Ishikawa (cell line): ENCODE measurements at regions not wholly inside any gene's neighbourhood (a gene's known extent, or its start where the extent isn't known, plus 50 kb on each side); places are given as distances from the start of the nearest gene placed in this dataset.

Source experiments
- CEBPB ChIP-seq: IDR thresholded peaks from 2 replicates; pipeline ENCODE4 v1.6.1; 2012
- CREB1 ChIP-seq: IDR thresholded peaks from 2 replicates; pipeline ENCODE4 v1.6.1; 2012; ENCODE audit warnings: low read depth
- EGR1 ChIP-seq: IDR thresholded peaks from 2 replicates; pipeline ENCODE4 v1.6.1; 2012
- EP300 ChIP-seq: IDR thresholded peaks from 2 replicates; pipeline ENCODE4 v1.6.1; 2012; ENCODE audit warnings: borderline replicate concordance
- FOXM1 ChIP-seq: IDR thresholded peaks from 2 replicates; pipeline ENCODE4 v1.6.1; 2012; ENCODE audit warnings: low read depth, borderline replicate concordance
- NFIC ChIP-seq: IDR thresholded peaks from 2 replicates; pipeline ENCODE4 v1.6.1; 2012
- RAD21 ChIP-seq: IDR thresholded peaks from 2 replicates; pipeline ENCODE4 v1.6.1; 2012; ENCODE audit warnings: low read depth
- TAF1 ChIP-seq: IDR thresholded peaks from 2 replicates; pipeline ENCODE4 v1.6.1; 2012; ENCODE audit warnings: low read depth, mild to moderate bottlenecking
- TCF12 ChIP-seq: IDR thresholded peaks from 2 replicates; pipeline ENCODE4 v1.6.1; 2012; ENCODE audit warnings: low read depth
- TEAD4 ChIP-seq: IDR thresholded peaks from 2 replicates; pipeline ENCODE4 v1.6.1; 2012
- YY1 ChIP-seq: IDR thresholded peaks from 2 replicates; pipeline ENCODE4 v1.6.1; 2012; ENCODE audit warnings: low read depth
- ZBTB7A ChIP-seq: IDR thresholded peaks from 2 replicates; pipeline ENCODE4 v1.6.1; 2012; ENCODE audit warnings: low read depth
- TF ChIP-seq, protein P1 (sequence below): IDR thresholded peaks from 2 replicates; pipeline ENCODE4 v1.6.1; 2012
- TF ChIP-seq, protein P2 (sequence below): IDR thresholded peaks from 2 replicates; pipeline ENCODE4 v1.6.1; 2012; ENCODE audit warnings: low read depth, mild to moderate bottlenecking
- TF ChIP-seq, protein P3 (sequence below): IDR thresholded peaks from 2 replicates; pipeline ENCODE4 v1.6.1; 2012

DNA sequence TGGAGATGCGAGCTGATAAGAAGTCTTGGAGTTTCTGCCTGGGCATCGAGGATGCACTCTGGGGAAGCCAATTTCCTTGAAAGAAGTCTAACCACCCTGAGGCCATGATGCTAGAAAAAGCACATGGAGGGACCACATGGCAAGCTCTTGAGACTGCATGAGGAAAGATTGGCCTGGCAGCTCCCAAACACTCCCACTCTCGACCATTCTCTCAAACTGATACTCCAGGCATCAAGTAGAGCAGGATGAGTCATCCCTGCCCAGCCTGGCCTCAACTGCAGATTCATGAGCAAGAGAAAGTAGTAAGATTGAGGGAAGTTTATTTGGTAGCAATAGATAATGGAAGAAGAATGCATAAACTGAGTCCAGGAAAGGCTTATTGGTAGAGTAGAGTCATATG is 194.3 kb downstream of the KIF18A start:
- TF ChIP-seq CEBPB (no peak), TCF12 (no peak), EGR1 (no peak), TEAD4 (no peak), YY1 (no peak)

DNA sequence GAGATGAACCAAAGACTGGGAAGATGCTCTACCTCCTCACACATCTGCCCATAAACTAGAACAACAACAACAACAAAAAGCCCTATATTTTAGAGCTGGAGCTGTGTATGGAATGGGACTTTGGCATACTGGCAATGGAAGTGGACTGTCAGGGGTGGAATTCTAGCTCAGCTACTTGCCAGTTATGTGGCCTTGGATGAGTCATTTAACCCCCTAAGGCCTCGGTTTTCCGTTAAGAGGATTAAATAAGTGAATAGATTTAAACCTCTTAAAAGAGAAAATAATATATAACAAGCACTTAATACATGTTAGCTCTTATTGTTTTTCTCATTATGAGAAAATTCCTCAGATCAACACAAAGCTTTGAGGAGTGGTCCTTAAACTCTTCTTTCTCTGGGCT is 195.0 kb downstream of the KIF18A start:
- TF ChIP-seq YY1 = no peak
- TF ChIP-seq, protein P1, sequence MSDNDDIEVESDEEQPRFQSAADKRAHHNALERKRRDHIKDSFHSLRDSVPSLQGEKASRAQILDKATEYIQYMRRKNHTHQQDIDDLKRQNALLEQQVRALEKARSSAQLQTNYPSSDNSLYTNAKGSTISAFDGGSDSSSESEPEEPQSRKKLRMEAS = no peak
- TF ChIP-seq TEAD4 = no peak
- TF ChIP-seq ZBTB7A = no peak
- TF ChIP-seq, protein P2, sequence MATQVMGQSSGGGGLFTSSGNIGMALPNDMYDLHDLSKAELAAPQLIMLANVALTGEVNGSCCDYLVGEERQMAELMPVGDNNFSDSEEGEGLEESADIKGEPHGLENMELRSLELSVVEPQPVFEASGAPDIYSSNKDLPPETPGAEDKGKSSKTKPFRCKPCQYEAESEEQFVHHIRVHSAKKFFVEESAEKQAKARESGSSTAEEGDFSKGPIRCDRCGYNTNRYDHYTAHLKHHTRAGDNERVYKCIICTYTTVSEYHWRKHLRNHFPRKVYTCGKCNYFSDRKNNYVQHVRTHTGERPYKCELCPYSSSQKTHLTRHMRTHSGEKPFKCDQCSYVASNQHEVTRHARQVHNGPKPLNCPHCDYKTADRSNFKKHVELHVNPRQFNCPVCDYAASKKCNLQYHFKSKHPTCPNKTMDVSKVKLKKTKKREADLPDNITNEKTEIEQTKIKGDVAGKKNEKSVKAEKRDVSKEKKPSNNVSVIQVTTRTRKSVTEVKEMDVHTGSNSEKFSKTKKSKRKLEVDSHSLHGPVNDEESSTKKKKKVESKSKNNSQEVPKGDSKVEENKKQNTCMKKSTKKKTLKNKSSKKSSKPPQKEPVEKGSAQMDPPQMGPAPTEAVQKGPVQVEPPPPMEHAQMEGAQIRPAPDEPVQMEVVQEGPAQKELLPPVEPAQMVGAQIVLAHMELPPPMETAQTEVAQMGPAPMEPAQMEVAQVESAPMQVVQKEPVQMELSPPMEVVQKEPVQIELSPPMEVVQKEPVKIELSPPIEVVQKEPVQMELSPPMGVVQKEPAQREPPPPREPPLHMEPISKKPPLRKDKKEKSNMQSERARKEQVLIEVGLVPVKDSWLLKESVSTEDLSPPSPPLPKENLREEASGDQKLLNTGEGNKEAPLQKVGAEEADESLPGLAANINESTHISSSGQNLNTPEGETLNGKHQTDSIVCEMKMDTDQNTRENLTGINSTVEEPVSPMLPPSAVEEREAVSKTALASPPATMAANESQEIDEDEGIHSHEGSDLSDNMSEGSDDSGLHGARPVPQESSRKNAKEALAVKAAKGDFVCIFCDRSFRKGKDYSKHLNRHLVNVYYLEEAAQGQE = no peak
- TF ChIP-seq TAF1 = no peak
- TF ChIP-seq EGR1 = no peak
- TF ChIP-seq CEBPB = no peak
- TF ChIP-seq FOXM1 = no peak
- no peak for TF ChIP-seq EP300
- TF ChIP-seq, protein P3, sequence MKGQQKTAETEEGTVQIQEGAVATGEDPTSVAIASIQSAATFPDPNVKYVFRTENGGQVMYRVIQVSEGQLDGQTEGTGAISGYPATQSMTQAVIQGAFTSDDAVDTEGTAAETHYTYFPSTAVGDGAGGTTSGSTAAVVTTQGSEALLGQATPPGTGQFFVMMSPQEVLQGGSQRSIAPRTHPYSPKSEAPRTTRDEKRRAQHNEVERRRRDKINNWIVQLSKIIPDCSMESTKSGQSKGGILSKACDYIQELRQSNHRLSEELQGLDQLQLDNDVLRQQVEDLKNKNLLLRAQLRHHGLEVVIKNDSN = no peak

GRCh38 chr11:27910186-27910931 is 197.6 kb downstream of the KIF18A start:
- TF ChIP-seq, protein P3 = no peak
- TF ChIP-seq TCF12 (no peak), RAD21 (no peak), CREB1 (no peak), CEBPB (no peak), EP300 (no peak)
- TF ChIP-seq, protein P2 = no peak

GRCh38 chr11:27909386-27909785 is 198.6 kb downstream of the KIF18A start:
- TF ChIP-seq YY1 (no peak), FOXM1 (no peak), CEBPB (no peak), TEAD4 (no peak), CREB1 (no peak), EP300 (no peak), NFIC (no peak), TAF1 (no peak), RAD21 (no peak), EGR1 (no peak), TCF12 (no peak), ZBTB7A (no peak)
- TF ChIP-seq, protein P3 = no peak
- TF ChIP-seq, protein P2 = no peak
